ENCODE measurements at regions not wholly inside any gene's neighbourhood (a gene's known extent, or its start where the extent isn't known, plus 50 kb on each side); places are given as distances from the start of the nearest gene placed in this dataset.
"Not testable (repeated sequence)": the region's sequence is repeated elsewhere in the genome, so short reads cannot be mapped to it uniquely, and the experiment has no call there.

- H3K4me3 ChIP-seq (ENCODE audit: low read length), result no peak overlapping the region
- DNase-seq (ENCODE audit: low read depth, low spot score), result no peak
Measured at GRCh38 chr9:11559001-11559776, 946.4 kb upstream of the PTPRD start.

- no peak for DNase-seq (ENCODE audit: low read depth, low spot score)
- no peak overlapping the region for H3K4me3 ChIP-seq (ENCODE audit: low read length)
Measured at GRCh38 chr9:11577522-11577921, 964.7 kb upstream of the PTPRD start.

DNA sequence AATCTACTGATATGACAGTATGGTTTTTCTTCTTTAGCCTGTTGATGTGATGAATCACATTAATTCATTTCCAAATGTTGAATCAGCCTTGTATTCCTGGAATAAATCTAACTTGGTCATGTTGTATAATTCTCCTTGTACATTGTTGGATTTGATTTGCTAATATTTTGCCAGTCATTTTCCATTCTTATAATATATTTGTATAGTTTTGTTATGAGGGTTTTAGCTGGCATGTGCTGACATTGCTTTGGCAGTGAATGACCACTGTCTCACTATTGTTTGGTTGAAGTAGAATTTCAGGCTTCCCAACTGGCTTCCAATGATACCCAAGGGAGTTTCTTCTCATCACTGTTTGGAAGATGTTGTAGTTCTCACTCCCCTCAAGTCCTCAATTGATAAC is 983.0 kb upstream of the PTPRD start:
- DNase-seq (ENCODE audit: low read depth, low spot score), result no peak
- no peak overlapping the region for H3K4me3 ChIP-seq (ENCODE audit: low read length)

GRCh38 chr9:11618241-11618805 is 1005.5 kb upstream of the PTPRD start:
- DNase-seq (ENCODE audit: low read depth, low spot score), result no peak
- H3K4me3 ChIP-seq (ENCODE audit: low read length), result no peak overlapping the region

DNA sequence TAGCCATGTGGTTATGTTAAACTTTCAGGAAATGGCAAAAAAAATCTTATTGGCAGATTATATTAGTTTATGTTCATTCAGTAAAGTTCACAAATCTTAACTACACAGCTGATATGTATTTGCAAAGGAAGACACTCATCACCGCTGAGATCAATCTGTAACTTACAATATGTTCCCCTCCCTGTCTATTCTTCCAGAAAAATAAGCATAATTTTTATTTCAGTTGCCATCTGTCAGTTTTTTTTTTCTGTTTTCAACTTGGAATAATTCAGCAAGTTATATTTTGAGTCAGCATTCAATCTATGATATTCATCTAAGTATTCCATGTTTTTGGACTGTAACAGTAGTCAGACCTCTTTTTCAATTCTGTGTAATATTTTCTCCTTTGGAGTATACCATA is 1019.9 kb upstream of the PTPRD start:
- no peak overlapping the region for H3K4me3 ChIP-seq (ENCODE audit: low read length)
- no peak for DNase-seq (ENCODE audit: low read depth, low spot score)

DNA sequence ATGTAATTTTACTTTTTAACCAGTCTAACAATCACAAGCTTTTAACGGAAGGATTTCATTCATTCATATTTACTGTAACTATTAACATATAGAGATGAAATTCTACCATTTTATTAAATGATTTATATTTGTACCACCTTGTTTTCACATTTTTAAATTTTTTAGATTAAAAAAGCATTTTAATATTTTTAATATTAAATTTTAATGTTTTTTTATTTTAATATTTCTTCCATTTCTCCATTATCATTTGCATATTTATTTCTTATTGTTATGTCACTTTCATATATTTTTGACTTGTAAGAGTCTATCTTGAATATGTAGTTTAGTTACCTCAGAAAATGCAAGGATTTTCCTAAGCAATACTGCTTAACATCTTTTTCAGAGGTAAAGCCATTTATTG is 1034.0 kb upstream of the PTPRD start:
- no peak for DNase-seq (ENCODE audit: low read depth, low spot score)
- H3K4me3 ChIP-seq (ENCODE audit: low read length), result no peak overlapping the region

DNA sequence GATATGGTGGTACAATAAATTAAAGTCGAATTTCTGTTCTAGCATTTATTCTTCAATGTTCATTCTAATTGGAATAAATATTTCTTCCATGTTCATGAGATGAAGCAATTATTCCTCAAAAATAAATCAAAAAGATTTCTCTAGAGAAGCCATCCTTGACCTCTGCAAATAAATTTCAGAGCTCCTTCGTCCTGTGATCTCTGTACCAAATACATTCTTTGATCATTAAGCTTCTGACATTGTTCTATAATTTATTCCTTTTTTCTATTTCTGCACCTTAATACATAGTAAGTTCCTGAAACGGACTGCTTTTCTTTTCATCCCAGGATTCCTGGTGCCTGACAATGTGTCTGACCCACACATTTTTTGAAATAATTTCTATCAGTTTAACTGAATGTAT is 1039.3 kb upstream of the TYRP1 start:
- H3K4me3 ChIP-seq (ENCODE audit: low read length), result no peak overlapping the region
- DNase-seq (ENCODE audit: low read depth, low spot score), result no peak

DNA sequence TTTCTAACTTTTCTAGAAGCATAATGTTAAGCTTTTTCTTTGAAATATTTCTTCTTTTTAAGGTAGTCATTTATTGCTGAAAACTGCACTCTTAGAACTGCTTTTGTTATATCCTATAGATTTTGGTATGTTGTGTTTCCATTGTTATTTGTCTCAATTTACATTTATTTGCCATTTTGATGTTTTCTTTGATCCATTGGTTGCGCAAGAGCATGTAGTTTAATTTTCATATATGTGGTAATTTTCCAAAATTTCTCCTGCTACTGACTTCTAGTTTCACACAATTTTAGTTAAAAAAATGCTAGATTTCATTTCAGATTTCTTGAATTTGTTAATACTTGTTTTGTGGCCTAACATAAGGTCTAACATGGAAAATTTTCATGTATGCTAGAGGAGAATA is 1029.3 kb upstream of the TYRP1 start:
- DNase-seq (ENCODE audit: low read depth, low spot score), result no peak
- no peak overlapping the region for H3K4me3 ChIP-seq (ENCODE audit: low read length)

DNA sequence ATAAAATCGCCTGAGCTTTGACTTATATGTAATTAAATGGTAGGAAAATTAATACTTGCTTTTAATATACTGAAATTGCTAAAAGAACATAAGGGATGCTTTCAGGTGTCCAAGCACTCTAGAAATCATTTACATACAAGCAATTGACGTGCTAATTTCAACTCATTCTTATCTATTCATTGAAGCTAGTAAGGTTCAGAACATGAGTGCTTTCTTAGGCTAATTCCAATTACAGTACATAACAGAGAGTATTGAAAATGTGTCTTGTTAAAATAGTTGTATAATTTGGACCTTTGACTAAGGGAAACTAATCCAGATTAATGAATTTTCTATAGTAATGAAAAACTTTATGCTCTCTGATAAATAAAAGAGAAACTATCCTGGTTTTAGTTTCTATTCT is 1016.4 kb upstream of the TYRP1 start:
- no peak overlapping the region for H3K4me3 ChIP-seq (ENCODE audit: low read length)
- no peak for DNase-seq (ENCODE audit: low read depth, low spot score)

DNA sequence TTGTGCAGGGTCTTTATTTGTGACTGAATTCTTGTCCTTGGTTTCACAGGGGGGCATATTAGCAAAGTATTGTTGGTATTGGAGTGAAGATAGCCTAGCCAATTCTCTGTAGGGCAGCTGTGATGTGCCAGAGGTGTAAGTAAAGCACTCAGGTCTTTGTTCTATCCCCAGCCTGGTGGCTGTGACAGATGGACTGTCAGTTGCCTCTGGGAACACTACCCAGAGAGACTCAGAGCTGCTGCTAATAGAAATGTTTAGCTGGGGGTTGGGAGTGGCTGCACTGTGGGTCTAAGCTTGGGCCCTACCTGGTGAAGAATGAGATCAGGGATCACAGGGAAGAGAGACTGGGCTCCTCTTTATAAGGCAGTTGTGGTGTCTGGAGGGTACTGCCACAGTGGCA is 1006.5 kb upstream of the TYRP1 start:
- DNase-seq (ENCODE audit: low read depth, low spot score), result no peak
- no peak overlapping the region for H3K4me3 ChIP-seq (ENCODE audit: low read length)

DNA sequence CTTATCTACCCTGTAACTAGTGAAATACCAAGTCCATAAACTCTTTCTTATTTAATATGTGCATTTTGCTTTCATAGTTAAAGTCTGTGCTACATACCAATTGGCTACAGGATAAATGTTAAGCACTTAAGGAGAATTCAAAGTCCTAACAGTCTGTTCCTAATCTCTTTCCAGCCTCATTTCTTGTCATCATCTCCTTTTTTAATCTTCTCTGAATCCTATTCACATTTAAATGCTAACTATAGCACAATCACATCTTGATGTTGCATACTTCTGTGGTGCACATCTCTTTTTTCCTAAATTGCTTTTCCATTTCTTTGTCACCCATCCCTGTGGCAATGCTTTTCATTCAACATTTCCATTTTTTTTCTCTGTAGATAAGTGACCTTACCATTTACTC is 996.1 kb upstream of the TYRP1 start:
- H3K4me3 ChIP-seq (ENCODE audit: low read length), result no peak overlapping the region
- no peak for DNase-seq (ENCODE audit: low read depth, low spot score)

DNA sequence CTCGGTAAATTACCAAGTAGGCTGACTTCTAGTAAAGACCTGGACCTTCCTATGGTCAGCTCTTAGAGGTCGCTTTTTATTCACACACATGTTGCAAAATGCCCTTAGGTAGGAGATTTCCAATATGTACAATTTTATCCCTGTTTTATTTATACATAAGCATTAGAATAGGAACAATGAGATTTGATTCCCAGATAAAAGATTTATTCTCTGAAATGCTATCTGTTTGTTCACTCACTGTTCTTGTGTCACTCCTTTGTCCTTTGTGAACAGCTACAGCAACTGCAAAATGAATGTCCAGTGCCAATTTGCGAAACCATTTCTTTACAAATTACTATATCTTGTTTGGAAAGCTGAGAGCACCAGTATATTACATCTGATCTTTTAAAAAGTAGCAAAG is 991.5 kb upstream of the TYRP1 start:
- DNase-seq (ENCODE audit: low read depth, low spot score), result no peak
- H3K4me3 ChIP-seq (ENCODE audit: low read length), result no peak overlapping the region

GRCh38 chr9:11702548-11702947 is 990.6 kb upstream of the TYRP1 start:
- no peak for DNase-seq (ENCODE audit: low read depth, low spot score)
- H3K4me3 ChIP-seq (ENCODE audit: low read length), result no peak overlapping the region

DNA sequence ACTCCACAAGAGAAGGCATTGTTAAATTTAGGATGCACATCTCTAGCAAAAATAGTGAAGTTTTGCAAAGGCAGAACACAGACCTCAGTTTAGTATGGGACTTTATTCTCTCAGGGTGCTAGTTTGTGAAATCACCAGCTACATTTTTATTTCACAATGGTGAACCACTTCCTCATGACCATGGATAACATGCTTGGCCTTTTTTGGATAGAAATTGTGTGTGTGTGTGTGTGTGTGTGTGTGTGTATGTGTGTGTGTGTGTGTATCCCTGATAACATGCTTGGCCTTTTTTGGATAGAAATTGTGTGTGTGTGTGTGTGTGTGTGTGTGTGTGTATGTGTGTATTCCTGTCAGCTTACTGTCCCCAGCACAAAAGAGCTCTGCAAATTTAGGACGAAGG is 989.0 kb upstream of the TYRP1 start:
- H3K4me3 ChIP-seq (ENCODE audit: low read length); DNase-seq (ENCODE audit: low read depth, low spot score): not testable (repeated sequence)

DNA sequence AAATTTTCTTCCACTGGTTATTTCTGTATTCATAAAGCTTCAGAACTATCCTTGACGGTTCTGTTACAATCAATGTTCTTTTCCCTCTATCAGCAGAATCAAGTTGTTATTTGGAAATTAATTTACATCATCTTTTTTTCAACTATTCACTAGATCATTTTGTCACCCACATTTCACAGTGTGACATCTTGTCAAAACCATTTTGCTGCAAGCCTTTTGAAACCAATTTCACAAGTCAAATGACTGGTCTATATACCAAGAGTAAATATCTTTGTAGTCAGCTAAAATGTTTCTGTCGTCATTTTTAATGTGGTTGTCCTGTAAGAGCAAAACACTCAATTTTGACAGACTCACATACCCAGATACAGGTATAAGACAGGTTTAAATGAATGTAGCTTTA is 984.3 kb upstream of the TYRP1 start:
- H3K4me3 ChIP-seq (ENCODE audit: low read length), result no peak overlapping the region
- DNase-seq (ENCODE audit: low read depth, low spot score), result no peak

GRCh38 chr9:11709567-11709966 is 983.6 kb upstream of the TYRP1 start:
- no peak overlapping the region for H3K4me3 ChIP-seq (ENCODE audit: low read length)
- no peak for DNase-seq (ENCODE audit: low read depth, low spot score)

- no peak for DNase-seq (ENCODE audit: low read depth, low spot score)
- no peak overlapping the region for H3K4me3 ChIP-seq (ENCODE audit: low read length)
Measured at GRCh38 chr9:11713077-11713476, 980.1 kb upstream of the TYRP1 start.

DNA sequence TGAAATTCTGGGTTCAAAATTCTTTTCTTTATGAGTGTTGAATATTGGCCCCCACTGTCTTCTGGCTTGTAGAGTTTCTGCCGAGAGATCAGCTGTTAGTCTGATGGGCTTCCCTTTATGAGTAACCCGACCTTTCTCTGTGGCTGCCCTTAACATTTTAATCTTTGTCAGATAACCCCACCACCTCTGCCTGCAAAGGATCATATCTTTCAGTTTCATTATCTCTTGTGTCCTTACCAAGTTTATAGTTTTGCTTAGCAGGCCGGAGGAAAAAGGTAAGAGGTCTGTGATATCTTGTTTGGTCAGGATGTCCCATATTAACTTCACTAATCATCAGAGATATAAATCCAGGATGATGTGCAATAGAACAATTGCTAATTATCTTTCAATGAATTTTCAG is 970.2 kb upstream of the TYRP1 start:
- H3K4me3 ChIP-seq (ENCODE audit: low read length), result no peak overlapping the region
- DNase-seq (ENCODE audit: low read depth, low spot score), result no peak

DNA sequence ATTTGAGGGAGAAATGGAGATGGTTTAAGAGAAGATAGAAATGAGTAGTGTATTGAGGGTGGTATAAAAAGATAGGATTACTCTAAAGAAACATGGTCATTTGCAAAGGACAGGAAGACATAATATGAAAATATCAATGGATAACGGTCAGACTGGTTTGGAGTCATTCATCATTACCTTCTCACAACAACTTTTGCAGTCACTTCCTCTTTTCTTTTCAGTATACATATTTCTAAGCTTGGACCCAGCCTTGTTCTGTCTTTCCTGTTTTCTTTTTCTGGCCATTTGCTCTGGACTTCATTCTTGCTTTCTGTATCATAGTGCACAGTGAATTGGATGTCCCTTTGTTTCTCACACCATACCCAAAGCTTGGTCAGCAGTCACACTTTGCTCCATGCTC is 966.5 kb upstream of the TYRP1 start:
- no peak overlapping the region for H3K4me3 ChIP-seq (ENCODE audit: low read length)
- no peak for DNase-seq (ENCODE audit: low read depth, low spot score)

DNA sequence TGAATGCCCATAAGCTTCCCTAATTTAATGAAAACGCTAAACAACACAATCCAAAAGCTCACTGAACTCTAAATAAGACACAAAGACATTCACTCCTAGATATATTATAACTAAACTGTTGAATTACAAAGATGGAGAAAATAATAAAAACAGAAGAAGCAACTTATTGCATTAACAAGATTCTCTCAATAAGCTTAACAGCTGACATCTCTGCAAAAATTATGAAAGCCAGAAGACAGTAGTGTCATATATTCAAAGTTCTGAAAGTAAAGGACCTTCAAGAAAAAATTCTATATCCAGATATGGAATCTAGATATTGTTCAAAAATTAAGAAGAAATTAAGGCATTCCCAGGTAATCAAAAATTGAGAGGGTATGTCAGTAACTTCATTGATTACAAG is 957.8 kb upstream of the TYRP1 start:
- no peak overlapping the region for H3K4me3 ChIP-seq (ENCODE audit: low read length)
- no peak for DNase-seq (ENCODE audit: low read depth, low spot score)

GRCh38 chr9:11742471-11742870 is 950.7 kb upstream of the TYRP1 start:
- H3K4me3 ChIP-seq (ENCODE audit: low read length), result no peak overlapping the region
- no peak for DNase-seq (ENCODE audit: low read depth, low spot score)

Data from Jurkat, Clone E6-1 (cell line).